Fibroblast of lung (primary cell): ENCODE measurements at regions not wholly inside any gene's neighbourhood (a gene's known extent, or its start where the extent isn't known, plus 50 kb on each side); places are given as distances from the start of the nearest gene placed in this dataset.

Source experiments
- EZH2 ChIP-seq: IDR thresholded peaks from 2 replicates; pipeline ENCODE4 v1.5.1; 2012; ENCODE audit warnings: low read length, control low read depth, mild to moderate bottlenecking; ENCODE audit errors: missing control alignments
- TF ChIP-seq, protein P1 (sequence below), 2 donors: IDR thresholded peaks in 1 of 2; conservative IDR thresholded peaks in 1 of 2; 1 replicate in 1 of 2; 2 replicates in 1 of 2; pipeline ENCODE4 v1.5.1; 2011 to 2012; ENCODE audit warnings: low read length in 2 of 2, control low read depth in 1 of 2, inconsistent platforms in 1 of 2, low read depth in 1 of 2, mild to moderate bottlenecking in 1 of 2

GRCh38 chr21:31493350-31493880, 149.4 kb upstream of the TIAM1 start:
- TF ChIP-seq, protein P1, sequence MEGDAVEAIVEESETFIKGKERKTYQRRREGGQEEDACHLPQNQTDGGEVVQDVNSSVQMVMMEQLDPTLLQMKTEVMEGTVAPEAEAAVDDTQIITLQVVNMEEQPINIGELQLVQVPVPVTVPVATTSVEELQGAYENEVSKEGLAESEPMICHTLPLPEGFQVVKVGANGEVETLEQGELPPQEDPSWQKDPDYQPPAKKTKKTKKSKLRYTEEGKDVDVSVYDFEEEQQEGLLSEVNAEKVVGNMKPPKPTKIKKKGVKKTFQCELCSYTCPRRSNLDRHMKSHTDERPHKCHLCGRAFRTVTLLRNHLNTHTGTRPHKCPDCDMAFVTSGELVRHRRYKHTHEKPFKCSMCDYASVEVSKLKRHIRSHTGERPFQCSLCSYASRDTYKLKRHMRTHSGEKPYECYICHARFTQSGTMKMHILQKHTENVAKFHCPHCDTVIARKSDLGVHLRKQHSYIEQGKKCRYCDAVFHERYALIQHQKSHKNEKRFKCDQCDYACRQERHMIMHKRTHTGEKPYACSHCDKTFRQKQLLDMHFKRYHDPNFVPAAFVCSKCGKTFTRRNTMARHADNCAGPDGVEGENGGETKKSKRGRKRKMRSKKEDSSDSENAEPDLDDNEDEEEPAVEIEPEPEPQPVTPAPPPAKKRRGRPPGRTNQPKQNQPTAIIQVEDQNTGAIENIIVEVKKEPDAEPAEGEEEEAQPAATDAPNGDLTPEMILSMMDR (conservative IDR thresholded peaks at IDR 0.05 in 1 of 2, IDR thresholded peaks at IDR 0.05 in 1 of 2; ENCODE audit: low read depth in 1 of 2, low read length in 2 of 2) = no peak
- no peak for TF ChIP-seq EZH2
